Nephron progenitor cell (in vitro differentiated cells): ENCODE measurements at regions not wholly inside any gene's neighbourhood (a gene's known extent, or its start where the extent isn't known, plus 50 kb on each side); places are given as distances from the start of the nearest gene placed in this dataset.

Experiments used
- DNase-seq: peaks from one replicate; pipeline ENCODE4 v3.0.0; 2021
- H3K27ac Mint-ChIP-seq: 2 replicates; pipeline ENCODE4 v1.8.0; 2021; ENCODE audit warnings: mild to moderate bottlenecking, moderate library complexity, mixed read lengths
- H3K27me3 Mint-ChIP-seq: 2 replicates; pipeline ENCODE4 v1.8.0; 2021; ENCODE audit warnings: mild to moderate bottlenecking, low read depth, mixed read lengths; ENCODE audit not compliant: poor library complexity
- H3K36me3 Mint-ChIP-seq: 2 replicates; pipeline ENCODE4 v1.8.0; 2021; ENCODE audit warnings: low read depth, mixed read lengths
- H3K4me1 Mint-ChIP-seq: 2 replicates; pipeline ENCODE4 v1.8.0; 2021; ENCODE audit warnings: mixed read lengths
- H3K4me3 Mint-ChIP-seq: 2 replicates; pipeline ENCODE4 v1.8.0; 2021; ENCODE audit warnings: mild to moderate bottlenecking, moderate library complexity, mixed read lengths
- H3K9me3 Mint-ChIP-seq: 2 replicates; pipeline ENCODE4 v1.8.0; 2021; ENCODE audit warnings: mild to moderate bottlenecking, moderate library complexity, mixed read lengths
- TF ChIP-seq, protein P1 (sequence below): fragments of 200-600 bp; sonication (generic); IDR thresholded peaks from 2 replicates; pipeline ENCODE4 v1.5.0; 2021; ENCODE audit warnings: antibody characterized with exemption

DNA sequence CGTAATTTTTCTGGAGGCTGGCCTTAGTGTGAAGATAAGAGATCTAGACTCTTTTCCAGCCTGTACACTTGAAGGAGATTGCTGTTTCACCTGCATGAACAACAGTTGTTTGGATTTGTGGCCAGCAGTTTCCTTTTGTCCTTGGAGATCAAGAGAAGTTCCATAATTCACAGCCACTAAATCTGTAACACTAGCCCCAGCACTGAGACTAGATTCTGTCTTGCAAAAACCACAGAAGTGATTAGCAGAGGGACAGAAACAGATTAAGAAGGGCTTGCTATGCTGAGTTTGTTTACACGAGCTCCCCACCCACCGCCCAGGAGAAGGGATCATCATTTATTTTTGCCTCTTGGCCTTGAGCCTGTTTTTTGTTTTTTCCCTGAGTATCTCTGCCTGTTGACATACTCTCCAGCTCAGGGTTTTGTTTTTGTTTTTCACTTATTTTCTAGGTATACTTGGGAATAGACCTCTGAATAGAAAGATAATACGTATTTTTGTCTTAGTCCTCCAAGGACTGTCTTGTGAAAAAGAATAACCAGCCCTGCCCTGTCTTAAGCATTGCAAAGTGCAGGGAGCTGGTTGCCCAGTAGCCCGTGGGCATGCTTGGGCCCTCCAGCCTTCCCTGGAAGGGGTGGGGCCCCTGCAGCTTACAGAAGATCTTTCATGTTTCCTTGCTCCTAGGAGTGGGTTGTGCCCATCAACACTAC lies 93.1 kb upstream of the SOX4 start:
- H3K27me3 Mint-ChIP-seq, result peaks cover 6% of the 10 kb centered on the region
- H3K9me3 Mint-ChIP-seq, result peaks cover 6% of the 10 kb centered on the region
- no peak overlapping the region for H3K4me3 Mint-ChIP-seq
- peaks cover 45% of the 10 kb centered on the region for H3K4me1 Mint-ChIP-seq
- no peak for DNase-seq
- H3K36me3 Mint-ChIP-seq, result no peaks in the 10 kb centered on the region
- peak overlapping the region; percentile 96 for H3K27ac Mint-ChIP-seq
- TF ChIP-seq, protein P1, sequence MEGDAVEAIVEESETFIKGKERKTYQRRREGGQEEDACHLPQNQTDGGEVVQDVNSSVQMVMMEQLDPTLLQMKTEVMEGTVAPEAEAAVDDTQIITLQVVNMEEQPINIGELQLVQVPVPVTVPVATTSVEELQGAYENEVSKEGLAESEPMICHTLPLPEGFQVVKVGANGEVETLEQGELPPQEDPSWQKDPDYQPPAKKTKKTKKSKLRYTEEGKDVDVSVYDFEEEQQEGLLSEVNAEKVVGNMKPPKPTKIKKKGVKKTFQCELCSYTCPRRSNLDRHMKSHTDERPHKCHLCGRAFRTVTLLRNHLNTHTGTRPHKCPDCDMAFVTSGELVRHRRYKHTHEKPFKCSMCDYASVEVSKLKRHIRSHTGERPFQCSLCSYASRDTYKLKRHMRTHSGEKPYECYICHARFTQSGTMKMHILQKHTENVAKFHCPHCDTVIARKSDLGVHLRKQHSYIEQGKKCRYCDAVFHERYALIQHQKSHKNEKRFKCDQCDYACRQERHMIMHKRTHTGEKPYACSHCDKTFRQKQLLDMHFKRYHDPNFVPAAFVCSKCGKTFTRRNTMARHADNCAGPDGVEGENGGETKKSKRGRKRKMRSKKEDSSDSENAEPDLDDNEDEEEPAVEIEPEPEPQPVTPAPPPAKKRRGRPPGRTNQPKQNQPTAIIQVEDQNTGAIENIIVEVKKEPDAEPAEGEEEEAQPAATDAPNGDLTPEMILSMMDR, result no peak

DNA sequence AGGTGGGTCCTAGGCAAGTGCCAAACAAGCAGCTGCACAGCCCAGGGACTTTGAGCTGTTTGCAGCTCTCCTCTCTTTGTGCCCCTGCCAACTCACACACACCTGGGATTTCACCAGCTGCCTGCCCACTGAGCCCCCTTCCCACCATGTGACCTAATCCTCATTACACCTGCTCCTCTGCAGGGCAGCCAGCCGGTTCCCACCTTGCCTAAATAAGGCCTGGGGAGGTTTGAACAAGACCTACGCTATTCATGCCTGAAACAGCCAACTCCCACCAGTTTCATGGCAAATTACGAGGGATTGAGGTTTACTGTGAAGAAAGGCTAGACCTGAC lies 92.6 kb upstream of the SOX4 start:
- H3K9me3 Mint-ChIP-seq, result peaks cover 6% of the 10 kb centered on the region

DNA sequence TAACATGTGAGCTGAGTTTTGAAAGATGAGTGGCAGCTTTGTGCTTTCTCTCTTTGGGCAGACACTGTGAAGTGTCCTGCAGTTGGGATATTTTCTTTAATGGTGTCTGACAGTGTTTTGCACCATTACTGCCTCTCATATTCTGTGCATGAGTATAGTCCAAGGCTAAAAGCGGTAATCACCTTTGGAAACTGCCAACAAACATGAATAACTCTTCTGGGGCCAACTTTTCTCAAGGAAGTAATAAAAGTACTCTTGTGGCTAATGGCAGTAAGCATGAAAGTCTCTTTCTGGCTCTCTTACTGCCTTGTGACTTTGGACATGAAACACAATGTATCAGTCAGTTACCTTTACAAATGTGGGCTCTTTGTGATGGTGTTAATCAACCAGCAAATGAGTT lies 91.7 kb upstream of the SOX4 start:
- Mint-ChIP-seq H3K9me3 (peaks cover 6% of the 10 kb centered on the region), H3K27ac (no peak overlapping the region), H3K36me3 (no peaks in the 10 kb centered on the region), H3K4me1 (peaks cover 37% of the 10 kb centered on the region), H3K27me3 (peaks cover 6% of the 10 kb centered on the region), H3K4me3 (no peak overlapping the region)
- no peak for DNase-seq
- TF ChIP-seq, protein P1, result no peak

More for the DNA sequence above, 92.6 kb upstream of the SOX4 start:
- Mint-ChIP-seq H3K4me1 (peaks cover 41% of the 10 kb centered on the region), H3K27me3 (peaks cover 6% of the 10 kb centered on the region), H3K27ac (peak overlapping the region; percentile 94), H3K4me3 (no peak overlapping the region), H3K36me3 (no peaks in the 10 kb centered on the region)
- TF ChIP-seq, protein P1, result no peak
- DNase-seq, result no peak

DNA sequence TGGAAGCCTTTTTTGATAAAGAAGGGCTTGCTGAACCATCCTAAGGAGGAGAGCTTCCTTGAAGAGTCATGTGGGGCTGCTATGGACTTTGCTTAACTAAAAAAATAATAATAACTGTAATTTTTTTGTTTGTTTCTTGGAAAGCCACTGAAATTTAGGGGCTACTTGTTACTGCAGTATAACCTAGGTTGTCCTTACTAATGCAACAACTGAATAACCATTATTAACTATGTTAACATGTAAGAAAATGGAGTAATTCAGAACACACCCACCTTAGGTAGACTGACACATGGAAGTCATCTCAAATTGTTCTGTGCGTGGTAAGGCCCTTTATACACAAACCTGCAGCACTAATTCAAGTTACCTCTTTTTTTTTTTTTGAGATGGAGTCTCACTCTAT lies 90.9 kb upstream of the SOX4 start:
- peaks cover 6% of the 10 kb centered on the region for H3K9me3 Mint-ChIP-seq
- H3K4me3 Mint-ChIP-seq, result no peak overlapping the region
- H3K36me3 Mint-ChIP-seq, result no peaks in the 10 kb centered on the region
- H3K27ac Mint-ChIP-seq, result no peak overlapping the region
- peaks cover 33% of the 10 kb centered on the region for H3K4me1 Mint-ChIP-seq
- DNase-seq, result no peak
- TF ChIP-seq, protein P1, result no peak
- peaks cover 9% of the 10 kb centered on the region for H3K27me3 Mint-ChIP-seq

DNA sequence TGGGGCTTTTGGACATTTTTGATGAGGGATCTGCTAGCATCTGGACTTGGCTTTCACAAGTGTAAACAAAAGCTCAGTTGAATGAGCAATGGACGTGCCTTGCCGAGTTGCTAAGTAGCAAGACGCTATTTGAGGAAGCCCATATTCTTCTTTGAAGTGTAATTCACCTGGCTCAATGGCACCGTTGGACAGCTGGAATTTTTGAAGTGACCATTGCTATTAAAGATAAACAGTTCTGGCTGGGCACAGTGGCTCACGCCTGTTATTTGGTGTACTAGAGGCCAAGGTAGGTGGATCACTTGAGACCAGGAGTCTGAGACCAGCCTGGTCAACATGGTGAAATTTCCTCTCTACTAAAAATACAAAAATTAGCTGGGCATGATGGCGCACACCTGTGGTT lies 88.8 kb upstream of the SOX4 start:
- TF ChIP-seq, protein P1, result no peak
- H3K4me3 Mint-ChIP-seq, result no peak overlapping the region
- no peaks in the 10 kb centered on the region for H3K36me3 Mint-ChIP-seq
- no peak for DNase-seq
- H3K27me3 Mint-ChIP-seq, result peaks cover 6% of the 10 kb centered on the region
- peaks cover 6% of the 10 kb centered on the region for H3K9me3 Mint-ChIP-seq
- no peak overlapping the region for H3K27ac Mint-ChIP-seq
- peaks cover 27% of the 10 kb centered on the region for H3K4me1 Mint-ChIP-seq

DNA sequence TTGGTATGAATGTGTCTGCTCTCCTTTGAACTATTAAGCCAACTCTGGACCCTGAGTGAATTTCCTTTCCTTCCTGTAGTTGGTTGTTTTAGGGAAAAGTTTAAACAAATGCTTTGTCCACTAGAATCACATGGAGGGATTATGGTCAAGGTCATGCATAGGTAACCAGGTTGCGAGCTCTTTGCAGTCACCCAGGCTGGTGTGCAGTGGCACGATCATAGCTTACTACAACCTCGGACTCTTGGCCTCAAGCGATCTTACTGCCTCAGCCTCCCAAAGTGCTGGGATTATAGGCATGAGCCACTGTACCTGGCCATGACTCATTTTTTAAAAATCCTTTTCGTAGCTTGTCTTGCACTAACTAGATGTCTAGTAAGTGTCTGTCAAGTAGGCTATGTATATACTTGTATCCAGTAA lies 88.0 kb upstream of the SOX4 start:
- no peak overlapping the region for H3K27ac Mint-ChIP-seq
- no peak for DNase-seq
- H3K4me1 Mint-ChIP-seq, result peaks cover 19% of the 10 kb centered on the region
- no peak overlapping the region for H3K4me3 Mint-ChIP-seq
- peaks cover 6% of the 10 kb centered on the region for H3K9me3 Mint-ChIP-seq
- TF ChIP-seq, protein P1, result no peak
- H3K36me3 Mint-ChIP-seq, result no peaks in the 10 kb centered on the region
- H3K27me3 Mint-ChIP-seq, result peaks cover 6% of the 10 kb centered on the region
